ENCODE measurements at regions not wholly inside any gene's neighbourhood (a gene's known extent, or its start where the extent isn't known, plus 50 kb on each side); places are given as distances from the start of the nearest gene placed in this dataset.

- H2AFZ ChIP-seq (ENCODE audit: low read length) = no peak overlapping the region
- H3K4me3 ChIP-seq (ENCODE audit: low read length) = no peak overlapping the region
- no peak overlapping the region for H3K9ac ChIP-seq (ENCODE audit: low read length)
- H3F3A ChIP-seq (ENCODE audit: insufficient read depth, low read length) = peaks cover 13% of the 10 kb centered on the region
- peak overlapping the region; percentile 46 for H3K4me2 ChIP-seq (ENCODE audit: low read depth, low read length)
- H3K9me2 ChIP-seq (replicated peaks; ENCODE audit: insufficient read depth, low read length) = no peaks in the 10 kb centered on the region
- no peaks in the 10 kb centered on the region for H4K20me1 ChIP-seq (ENCODE audit: insufficient read depth, low read length)
- no peaks in the 10 kb centered on the region for H3K36me3 ChIP-seq (replicated peaks; ENCODE audit: insufficient read depth, low read length)
- H3K27ac ChIP-seq (ENCODE audit: low read length) = no peak overlapping the region
- H3K9me3 ChIP-seq (replicated peaks; ENCODE audit: insufficient read depth, low read length) = no peaks in the 10 kb centered on the region
- DNase-seq = peak; percentile 85
- H3K27me3 ChIP-seq (replicated peaks; ENCODE audit: insufficient read depth, low read length) = peaks cover 57% of the 10 kb centered on the region
- TF ChIP-seq CTCF (IDR thresholded peaks at IDR 0.05; ENCODE audit: low read length) = no peak
- peak; percentile 71; the same call in 1 of the 2 replicates for TF ChIP-seq EZH2phosphoT487 (IDR thresholded peaks at IDR 0.05; ENCODE audit: low read length)
- no peaks in the 10 kb centered on the region for H3K79me2 ChIP-seq (ENCODE audit: low read length)
- H3K4me1 ChIP-seq (ENCODE audit: low read length) = peaks cover 27% of the 10 kb centered on the region
These were observed 311.9 kb downstream of the EDEM1 start for GRCh38 chr3:5499404-5499803.

- peaks cover 20% of the 10 kb centered on the region for H3K4me1 ChIP-seq (ENCODE audit: low read length)
- no peaks in the 10 kb centered on the region for H3K36me3 ChIP-seq (replicated peaks; ENCODE audit: insufficient read depth, low read length)
- H3K27ac ChIP-seq (ENCODE audit: low read length) = no peak overlapping the region
- no peak overlapping the region for H2AFZ ChIP-seq (ENCODE audit: low read length)
- H3K9me3 ChIP-seq (replicated peaks; ENCODE audit: insufficient read depth, low read length) = no peaks in the 10 kb centered on the region
- no peaks in the 10 kb centered on the region for H3K79me2 ChIP-seq (ENCODE audit: low read length)
- peaks cover 13% of the 10 kb centered on the region for H3F3A ChIP-seq (ENCODE audit: insufficient read depth, low read length)
- no peak for TF ChIP-seq EZH2 (optimal IDR thresholded peaks at IDR 0.05; ENCODE audit: low read depth, low read length)
- TF ChIP-seq EZH2phosphoT487 (IDR thresholded peaks at IDR 0.05; ENCODE audit: low read length) = no peak
- no peak for TF ChIP-seq CTCF (IDR thresholded peaks at IDR 0.05; ENCODE audit: low read length)
- H3K4me2 ChIP-seq (ENCODE audit: low read depth, low read length) = no peak overlapping the region
- no peak overlapping the region for H3K4me3 ChIP-seq (ENCODE audit: low read length)
- H3K9me2 ChIP-seq (replicated peaks; ENCODE audit: insufficient read depth, low read length) = no peaks in the 10 kb centered on the region
- no peaks in the 10 kb centered on the region for H4K20me1 ChIP-seq (ENCODE audit: insufficient read depth, low read length)
- no peak overlapping the region for H3K9ac ChIP-seq (ENCODE audit: low read length)
- H3K27me3 ChIP-seq (replicated peaks; ENCODE audit: insufficient read depth, low read length) = peaks cover 30% of the 10 kb centered on the region
- no peak for DNase-seq
These were observed 315.6 kb downstream of the EDEM1 start for GRCh38 chr3:5503136-5503535.

GRCh38 chr3:5504135-5504534, 316.6 kb downstream of the EDEM1 start:
- H4K20me1 ChIP-seq (ENCODE audit: insufficient read depth, low read length) = no peaks in the 10 kb centered on the region
- TF ChIP-seq EZH2phosphoT487 (IDR thresholded peaks at IDR 0.05; ENCODE audit: low read length) (no peak), EZH2 (optimal IDR thresholded peaks at IDR 0.05; ENCODE audit: low read depth, low read length) (no peak), CTCF (IDR thresholded peaks at IDR 0.05; ENCODE audit: low read length) (no peak)
- no peaks in the 10 kb centered on the region for H3K36me3 ChIP-seq (replicated peaks; ENCODE audit: insufficient read depth, low read length)
- peaks cover 7% of the 10 kb centered on the region for H3F3A ChIP-seq (ENCODE audit: insufficient read depth, low read length)
- H3K9me3 ChIP-seq (replicated peaks; ENCODE audit: insufficient read depth, low read length) = no peaks in the 10 kb centered on the region
- H3K4me3 ChIP-seq (ENCODE audit: low read length) = no peak overlapping the region
- no peaks in the 10 kb centered on the region for H3K9me2 ChIP-seq (replicated peaks; ENCODE audit: insufficient read depth, low read length)
- H3K79me2 ChIP-seq (ENCODE audit: low read length) = no peaks in the 10 kb centered on the region
- no peak overlapping the region for H3K9ac ChIP-seq (ENCODE audit: low read length)
- H2AFZ ChIP-seq (ENCODE audit: low read length) = no peak overlapping the region
- H3K27me3 ChIP-seq (replicated peaks; ENCODE audit: insufficient read depth, low read length) = peaks cover 24% of the 10 kb centered on the region
- H3K4me1 ChIP-seq (ENCODE audit: low read length) = peaks cover 14% of the 10 kb centered on the region
- no peak overlapping the region for H3K27ac ChIP-seq (ENCODE audit: low read length)
- no peak for DNase-seq
- H3K4me2 ChIP-seq (ENCODE audit: low read depth, low read length) = no peak overlapping the region
